WERI-Rb-1 (cell line): ENCODE measurements at regions not wholly inside any gene's neighbourhood (a gene's known extent, or its start where the extent isn't known, plus 50 kb on each side); places are given as distances from the start of the nearest gene placed in this dataset.

Experiments used
- DNase-seq: peaks from one replicate; pipeline ENCODE4 v3.0.0-alpha.2; 2020
- H3K27ac ChIP-seq: fragments of 250-450 bp; sonication (Bioruptor Pico); 2 replicates; pipeline ENCODE4 v1.5.1; 2020; ENCODE audit warnings: mild to moderate bottlenecking, moderate library complexity
- H3K27me3 ChIP-seq: fragments of 250-450 bp; sonication (Bioruptor Pico); 2 replicates; pipeline ENCODE4 v1.5.1; 2021; ENCODE audit warnings: mild to moderate bottlenecking, low read depth, moderate library complexity; ENCODE audit not compliant: insufficient read depth, severe bottlenecking
- H3K36me3 ChIP-seq: fragments of 250-450 bp; sonication (Bioruptor Pico); 2 replicates; pipeline ENCODE4 v1.5.1; 2020; ENCODE audit warnings: mild to moderate bottlenecking, moderate library complexity
- H3K4me3 ChIP-seq: 2 replicates; pipeline ENCODE4 v1.5.1; 2011; ENCODE audit warnings: low read depth, mild to moderate bottlenecking, control low read depth, low read length
- H3K9me3 ChIP-seq: fragments of 250-450 bp; sonication (Bioruptor Pico); 2 replicates; pipeline ENCODE4 v1.5.1; 2021; ENCODE audit warnings: mild to moderate bottlenecking, moderate library complexity; ENCODE audit not compliant: severe bottlenecking
- CTCF ChIP-seq: IDR thresholded peaks from 2 replicates; pipeline ENCODE4 v1.5.1; 2011; ENCODE audit warnings: low read depth, mild to moderate bottlenecking, control low read depth, inconsistent platforms, low read length

DNA sequence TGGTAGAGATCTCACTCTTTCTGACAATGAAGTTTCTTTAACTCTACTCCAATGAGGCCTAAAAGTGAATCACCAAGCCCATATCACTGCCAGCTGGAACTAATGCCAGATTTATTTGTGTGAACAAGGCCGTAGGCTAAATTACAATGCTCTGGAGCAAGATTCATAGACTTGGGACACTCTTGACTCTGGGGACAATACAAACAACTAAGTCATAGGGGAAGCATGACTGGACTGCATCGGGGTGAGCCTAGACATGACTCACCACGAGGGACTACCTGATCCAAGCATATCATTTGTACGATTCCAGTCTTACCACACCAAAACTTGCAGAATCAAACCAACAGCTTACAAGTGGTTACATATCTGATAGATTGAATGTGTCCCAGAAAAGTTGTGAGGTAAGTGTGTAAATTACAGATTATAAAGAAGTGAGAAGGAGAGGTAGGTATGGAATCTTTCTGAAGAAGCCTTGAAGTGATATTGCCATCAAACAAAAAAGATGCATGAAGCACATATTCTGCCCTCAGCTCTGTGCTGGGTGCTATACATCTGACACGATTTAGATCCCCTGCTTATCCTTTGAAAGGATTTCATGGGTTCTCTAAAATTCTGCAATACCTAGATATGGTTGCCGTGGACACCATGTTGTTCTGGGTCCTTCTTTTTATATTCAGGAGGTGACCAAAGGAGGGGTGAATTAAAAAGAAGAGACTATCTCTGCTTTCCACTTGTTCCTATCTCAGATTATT is 199.3 kb upstream of the PDE4D start:
- no peak overlapping the region for H3K27ac ChIP-seq
- TF ChIP-seq CTCF: no peak
- no peak overlapping the region for H3K4me3 ChIP-seq
- DNase-seq: no peak
- no peaks in the 10 kb centered on the region for H3K36me3 ChIP-seq
- H3K9me3 ChIP-seq: no peaks in the 10 kb centered on the region
- no peaks in the 10 kb centered on the region for H3K27me3 ChIP-seq

DNA sequence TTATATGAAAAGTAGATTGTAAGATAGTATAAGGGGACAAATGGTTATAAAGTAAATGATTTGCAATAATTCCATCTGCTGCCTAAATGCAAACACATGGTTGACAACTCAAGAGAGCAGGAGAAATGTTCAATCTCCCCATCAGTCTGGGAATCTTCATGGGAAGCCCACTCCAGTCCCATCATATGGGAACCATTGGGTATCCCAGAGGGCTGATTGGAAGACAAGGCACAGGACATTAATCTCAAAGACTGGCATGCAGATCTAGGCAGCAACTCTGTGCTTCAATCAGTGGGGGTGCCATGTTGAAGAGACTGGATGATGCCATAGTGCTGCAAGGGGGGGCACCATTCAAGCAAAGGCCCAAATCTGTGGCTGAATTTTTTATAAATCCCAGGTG is 193.1 kb upstream of the PDE4D start:
- no peak overlapping the region for H3K27ac ChIP-seq
- H3K27me3 ChIP-seq: no peaks in the 10 kb centered on the region
- H3K4me3 ChIP-seq: no peak overlapping the region
- no peaks in the 10 kb centered on the region for H3K9me3 ChIP-seq
- TF ChIP-seq CTCF: no peak
- no peaks in the 10 kb centered on the region for H3K36me3 ChIP-seq
- DNase-seq: no peak

- Histone ChIP-seq H3K27me3 (no peaks in the 10 kb centered on the region), H3K27ac (no peak overlapping the region), H3K4me3 (no peak overlapping the region), H3K9me3 (no peaks in the 10 kb centered on the region), H3K36me3 (no peaks in the 10 kb centered on the region)
- no peak for DNase-seq
- no peak for TF ChIP-seq CTCF
Observed at GRCh38 chr5:60084226-60084625, 190.7 kb upstream of the PDE4D start.

GRCh38 chr5:60077292-60077691 is 183.8 kb upstream of the PDE4D start:
- no peaks in the 10 kb centered on the region for H3K27me3 ChIP-seq
- H3K9me3 ChIP-seq: no peaks in the 10 kb centered on the region
- no peak for TF ChIP-seq CTCF
- no peaks in the 10 kb centered on the region for H3K36me3 ChIP-seq
- no peak for DNase-seq
- H3K27ac ChIP-seq: no peak overlapping the region
- H3K4me3 ChIP-seq: no peak overlapping the region

DNA sequence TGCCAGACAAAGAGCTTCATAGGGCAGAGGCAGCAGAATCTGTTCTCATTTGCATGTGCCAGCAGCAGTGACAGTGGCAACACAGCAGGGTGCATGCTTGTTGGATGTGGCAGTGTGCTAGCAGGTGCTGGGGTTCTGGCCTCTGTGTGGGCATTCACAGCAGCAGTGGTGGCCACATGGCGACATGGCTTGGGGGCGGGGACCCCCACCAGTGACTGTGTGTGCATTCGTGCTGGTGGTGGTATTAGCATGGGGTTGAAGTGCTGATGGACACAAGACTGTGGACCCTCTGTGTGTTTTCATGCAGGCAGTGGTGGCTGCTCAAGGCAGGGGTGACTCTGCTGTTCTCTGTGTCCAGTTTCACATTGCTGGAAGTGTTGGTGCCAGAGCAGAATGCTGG is 183.2 kb upstream of the PDE4D start:
- TF ChIP-seq CTCF: no peak
- Histone ChIP-seq H3K27ac (no peak overlapping the region), H3K4me3 (no peak overlapping the region), H3K9me3 (no peaks in the 10 kb centered on the region), H3K27me3 (no peaks in the 10 kb centered on the region), H3K36me3 (no peaks in the 10 kb centered on the region)
- DNase-seq: peak; percentile 5

GRCh38 chr5:60066502-60066901 is 173.0 kb upstream of the PDE4D start:
- H3K4me3 ChIP-seq: no peak overlapping the region
- no peak for DNase-seq
- no peak overlapping the region for H3K27ac ChIP-seq
- no peaks in the 10 kb centered on the region for H3K36me3 ChIP-seq
- no peak for TF ChIP-seq CTCF
- H3K27me3 ChIP-seq: no peaks in the 10 kb centered on the region
- H3K9me3 ChIP-seq: no peaks in the 10 kb centered on the region
